Stimulated activated CD4-positive, alpha-beta T cell treated with anti-CD3 and anti-CD28 coated beads, TNF-alpha, amount 100 ng/mL, for 24 hours (primary cell): ENCODE measurements at regions not wholly inside any gene's neighbourhood (a gene's known extent, or its start where the extent isn't known, plus 50 kb on each side); places are given as distances from the start of the nearest gene placed in this dataset.
"Not testable (repeated sequence)": the region's sequence is repeated elsewhere in the genome, so short reads cannot be mapped to it uniquely, and the experiment has no call there.

Source experiments
- DNase-seq, 3 experiments: peaks; one replicate each; pipeline ENCODE4 v3.0.0-alpha.2; 2020; ENCODE audit warnings: low read depth in 3 of 3

GRCh38 chr6:137709424-137710236 lies 157.4 kb upstream of the TNFAIP3 start:
- DNase-seq = peak in 1 of 3 experiments; percentile 27

GRCh38 chr6:137711972-137712371 lies 155.1 kb upstream of the TNFAIP3 start:
- no peak for DNase-seq

- DNase-seq = no peak
These were observed 154.5 kb upstream of the TNFAIP3 start for GRCh38 chr6:137712587-137712986.

GRCh38 chr6:137715589-137716045 lies 151.4 kb upstream of the TNFAIP3 start:
- no peak for DNase-seq

- peak in 1 of 3 experiments; percentile 49 for DNase-seq
These were observed 149.7 kb upstream of the TNFAIP3 start for GRCh38 chr6:137717074-137718073.

GRCh38 chr6:137718903-137719302 lies 148.2 kb upstream of the TNFAIP3 start:
- not testable (repeated sequence) for DNase-seq

- no peak for DNase-seq
These were observed 144.2 kb upstream of the TNFAIP3 start for GRCh38 chr6:137722749-137723272.

GRCh38 chr6:137723273-137724017 lies 143.6 kb upstream of the TNFAIP3 start:
- no peak for DNase-seq

GRCh38 chr6:137724018-137724403 lies 143.0 kb upstream of the TNFAIP3 start:
- no peak for DNase-seq

- no peak for DNase-seq
These were observed 142.4 kb upstream of the TNFAIP3 start for GRCh38 chr6:137724495-137725211.

- no peak for DNase-seq
These were observed 141.1 kb upstream of the TNFAIP3 start for GRCh38 chr6:137725949-137726348.

GRCh38 chr6:137726582-137726981 lies 140.5 kb upstream of the TNFAIP3 start:
- DNase-seq = no peak

GRCh38 chr6:137727216-137727765 lies 139.8 kb upstream of the TNFAIP3 start:
- DNase-seq = no peak

- DNase-seq = no peak
These were observed 138.4 kb upstream of the TNFAIP3 start for GRCh38 chr6:137728386-137729349.

GRCh38 chr6:137729866-137730629 lies 137.0 kb upstream of the TNFAIP3 start:
- DNase-seq = no peak

- no peak for DNase-seq
These were observed 135.5 kb upstream of the TNFAIP3 start for GRCh38 chr6:137731600-137731959.

- no peak for DNase-seq
These were observed 135.0 kb upstream of the TNFAIP3 start for GRCh38 chr6:137731960-137732616.

- no peak for DNase-seq
These were observed 133.7 kb upstream of the TNFAIP3 start for GRCh38 chr6:137733372-137733771.
